WTC11 (cell line): ENCODE measurements at regions not wholly inside any gene's neighbourhood (a gene's known extent, or its start where the extent isn't known, plus 50 kb on each side); places are given as distances from the start of the nearest gene placed in this dataset.
A peak's percentile ranks its signal among the peaks of the same experiment; 100 is the strongest.

Experiments
- ATAC-seq: fragments of 200-7000 bp; cut with Tn5 transposase; 2 replicates; pipeline ENCODE4 v1.10.0; 2021; ENCODE audit warnings: mild to moderate bottlenecking, moderate library complexity
- CTCF ChIA-PET: fragments of 300-600 bp; sonication (Branson Sonifier 250); formaldehyde crosslinking; loops from one replicate; lab custom pipeline; 2021; ENCODE audit warnings: antibody characterized with exemption; lab: Charles Lee
- POLR2A ChIA-PET: fragments of 350-600 bp; sonication (Branson Sonifier 250); formaldehyde crosslinking; loops from one replicate; lab custom pipeline; 2021; ENCODE audit warnings: antibody characterized with exemption; lab: Charles Lee
- DNase-seq: peaks from one replicate; pipeline ENCODE4 v3.0.0; 2021; ENCODE audit warnings: low spot score
- H3K27ac Mint-ChIP-seq: 2 replicates; pipeline ENCODE4 v1.8.0; 2021; ENCODE audit warnings: mixed read lengths
- H3K27me3 Mint-ChIP-seq: 2 replicates; pipeline ENCODE4 v1.8.0; 2021; ENCODE audit warnings: low read depth, mild to moderate bottlenecking, moderate library complexity, mixed read lengths
- H3K36me3 Mint-ChIP-seq: 2 replicates; pipeline ENCODE4 v1.8.0; 2021; ENCODE audit warnings: mixed read lengths
- H3K4me1 Mint-ChIP-seq: 2 replicates; pipeline ENCODE4 v1.8.0; 2022; ENCODE audit warnings: mixed read lengths
- H3K4me3 Mint-ChIP-seq: 2 replicates; pipeline ENCODE4 v1.8.0; 2021; ENCODE audit warnings: mild to moderate bottlenecking, moderate library complexity, mixed read lengths
- H3K9me3 Mint-ChIP-seq: 2 replicates; pipeline ENCODE4 v1.8.0; 2021; ENCODE audit warnings: mixed read lengths
- AFF4 ChIP-seq: sonication (generic); formaldehyde crosslinking; IDR thresholded peaks from 2 replicates; pipeline ENCODE4 v1.8.1; 2023; ENCODE audit warnings: mild to moderate bottlenecking, missing genetic modification reagents, borderline replicate concordance
- ATF2 ChIP-seq: sonication (generic); formaldehyde crosslinking; IDR thresholded peaks from 2 replicates; pipeline ENCODE4 v1.8.1; 2022; ENCODE audit warnings: low read depth, missing genetic modification reagents, borderline replicate concordance
- CREB1 ChIP-seq: sonication (generic); formaldehyde crosslinking; IDR thresholded peaks from 2 replicates; pipeline ENCODE4 v1.8.0; 2023; ENCODE audit warnings: mild to moderate bottlenecking, missing genetic modification reagents
- CREM ChIP-seq: sonication (generic); formaldehyde crosslinking; IDR thresholded peaks from 2 replicates; pipeline ENCODE4 v1.8.1; 2022; ENCODE audit warnings: mild to moderate bottlenecking, missing genetic modification reagents, moderate library complexity
- E2F4 ChIP-seq: sonication (generic); formaldehyde crosslinking; IDR thresholded peaks from 2 replicates; pipeline ENCODE4 v1.8.1; 2022; ENCODE audit warnings: low read depth, mild to moderate bottlenecking, moderate library complexity, missing genetic modification reagents, borderline replicate concordance
- ELF4 ChIP-seq: sonication (generic); formaldehyde crosslinking; IDR thresholded peaks from 2 replicates; pipeline ENCODE4 v1.8.1; 2022; ENCODE audit warnings: low read depth, mild to moderate bottlenecking, moderate library complexity, missing genetic modification reagents
- GABPB1 ChIP-seq: sonication (generic); formaldehyde crosslinking; IDR thresholded peaks from 2 replicates; pipeline ENCODE4 v1.8.1; 2023; ENCODE audit warnings: mild to moderate bottlenecking, missing genetic modification reagents
- JAZF1 ChIP-seq: fragments of 250-450 bp; sonication (Bioruptor Pico); IDR thresholded peaks from 2 replicates; pipeline ENCODE4 v1.9.0; 2021; ENCODE audit warnings: moderate library complexity, mild to moderate bottlenecking, inconsistent platforms
- SOX15 ChIP-seq: fragments of 250-450 bp; sonication (Bioruptor Pico); IDR thresholded peaks from 2 replicates; pipeline ENCODE4 v1.9.0; 2021; ENCODE audit warnings: mild to moderate bottlenecking
- ZMAT4 ChIP-seq: fragments of 250-450 bp; sonication (Bioruptor Pico); IDR thresholded peaks from 2 replicates; pipeline ENCODE4 v1.9.0; 2021; ENCODE audit warnings: mild to moderate bottlenecking
- ZNF219 ChIP-seq: sonication (generic); formaldehyde crosslinking; IDR thresholded peaks from 2 replicates; pipeline ENCODE4 v1.8.0; 2023; ENCODE audit warnings: missing genetic modification reagents, mild to moderate bottlenecking, borderline replicate concordance
- ZNF423 ChIP-seq: fragments of 250-450 bp; sonication (Bioruptor Pico); IDR thresholded peaks from 2 replicates; pipeline ENCODE4 v2.1.2; 2022; ENCODE audit warnings: mild to moderate bottlenecking, moderate library complexity
- ZNF532 ChIP-seq: fragments of 250-450 bp; sonication (Bioruptor Pico); IDR thresholded peaks from 2 replicates; pipeline ENCODE4 v1.9.0; 2021; ENCODE audit warnings: mild to moderate bottlenecking, borderline replicate concordance

- Mint-ChIP-seq H3K27me3 (no peaks in the 10 kb centered on the region), H3K4me1 (peaks cover 16% of the 10 kb centered on the region), H3K27ac (no peak overlapping the region), H3K9me3 (no peaks in the 10 kb centered on the region), H3K36me3 (no peaks in the 10 kb centered on the region), H3K4me3 (no peak overlapping the region)
- ChIA-PET POLR2A (no interaction called here), CTCF (interaction anchor here (3.2 kb wide), 1 partner anchor 102 kb away, joined by 10 read pairs; no protein-coding TSS in a partner anchor)
- no peak for ATAC-seq
- no peak for TF ChIP-seq AFF4
- TF ChIP-seq ZNF423 (CRISPR knock-in tag) = no peak
- TF ChIP-seq ZNF219 (CRISPR knock-in tag) = no peak
- no peak for TF ChIP-seq CREB1 (CRISPR knock-in tag)
- no peak for TF ChIP-seq ATF2 (CRISPR knock-in tag)
- TF ChIP-seq ELF4 (CRISPR knock-in tag) = no peak
- no peak for TF ChIP-seq GABPB1
- no peak for TF ChIP-seq E2F4 (CRISPR knock-in tag)
- TF ChIP-seq JAZF1 (CRISPR knock-in tag) = no peak
- no peak for TF ChIP-seq CREM (CRISPR knock-in tag)
- TF ChIP-seq ZMAT4 (CRISPR knock-in tag) = no peak
- no peak for TF ChIP-seq ZNF532 (CRISPR knock-in tag)
- no peak for TF ChIP-seq SOX15 (CRISPR knock-in tag)
- peak; percentile 3 for DNase-seq
Observed at GRCh38 chr22:49202226-49202625, 625.4 kb downstream of the BRD1 start.
